IMR-90 (cell line): ENCODE measurements at regions not wholly inside any gene's neighbourhood (a gene's known extent, or its start where the extent isn't known, plus 50 kb on each side); places are given as distances from the start of the nearest gene placed in this dataset.

Experiments used
- ATAC-seq: fragments of 200-7000 bp; cut with Tn5 transposase; 2 replicates; pipeline ENCODE4 v1.9.1; 2020; ENCODE audit warnings: low read depth, mild to moderate bottlenecking, moderate library complexity
- BruUV-seq: library from RNA; stranded (reverse); fragments of 400-500 nt; replicated peaks from 2 replicates; lab custom pipeline; 2021; lab: Mats Ljungman, UMichigan
- CTCF ChIA-PET: fragments of 300-600 bp; formaldehyde crosslinking; extraction: SDS; loops from one replicate; lab custom pipeline; 2021; ENCODE audit warnings: antibody characterized with exemption; lab: Yijun Ruan, JAX
- POLR2A ChIA-PET: fragments of 300-600 bp; sonication (Branson Sonifier 250); formaldehyde crosslinking; loops from one replicate; lab custom pipeline; 2022; ENCODE audit warnings: antibody characterized with exemption; ENCODE audit not compliant: unreplicated experiment; lab: Charles Lee
- DNase-seq: peaks from one replicate; pipeline ENCODE4 v3.0.0; 2013
- H2AFZ ChIP-seq: replicated peaks from 2 replicates; pipeline ENCODE3; 2013; ENCODE audit warnings: low read length, mild to moderate bottlenecking; ENCODE audit not compliant: poor library complexity
- H2AK5ac ChIP-seq: 2 replicates; pipeline ENCODE4 v1.6.1; 2013; ENCODE audit warnings: low read depth, low read length, inconsistent platforms
- H2AK9ac ChIP-seq: replicated peaks from 2 replicates; pipeline ENCODE3; 2013; ENCODE audit warnings: mild to moderate bottlenecking, low read depth, low read length, moderate library complexity; ENCODE audit not compliant: poor library complexity
- H2BK120ac ChIP-seq: 2 replicates; pipeline ENCODE4 v1.6.1; 2013; ENCODE audit warnings: low read depth, low read length, inconsistent platforms
- H2BK15ac ChIP-seq: 3 replicates; pipeline ENCODE4 v1.6.1; 2013; ENCODE audit warnings: low read depth, low read length, inconsistent platforms
- H2BK20ac ChIP-seq: 2 replicates; pipeline ENCODE4 v1.6.1; 2013; ENCODE audit warnings: low read depth, mild to moderate bottlenecking, inconsistent platforms, low read length, moderate library complexity
- H2BK5ac ChIP-seq: 2 replicates; pipeline ENCODE4 v1.6.1; 2013; ENCODE audit warnings: mild to moderate bottlenecking, low read depth, low read length, inconsistent platforms; ENCODE audit not compliant: poor library complexity, severe bottlenecking
- H3K14ac ChIP-seq: replicated peaks from 2 replicates; pipeline ENCODE4 v1.6.1; 2013; ENCODE audit warnings: low read depth, low read length, inconsistent platforms
- H3K18ac ChIP-seq: 2 replicates; pipeline ENCODE4 v1.6.1; 2013; ENCODE audit warnings: low read depth, low read length, control low read depth
- H3K23ac ChIP-seq: 2 replicates; pipeline ENCODE4 v1.6.1; 2013; ENCODE audit warnings: low read depth, low read length, inconsistent platforms
- H3K27ac ChIP-seq: 2 replicates; pipeline ENCODE4 v1.5.1; 2013; ENCODE audit warnings: mild to moderate bottlenecking, control low read depth, low read length; ENCODE audit not compliant: insufficient read depth
- H3K27me3 ChIP-seq: 2 replicates; pipeline ENCODE4 v1.6.1; 2013; ENCODE audit warnings: low read length; ENCODE audit not compliant: control insufficient read depth, insufficient read depth
- H3K36me3 ChIP-seq: 2 replicates; pipeline ENCODE4 v1.6.1; 2013; ENCODE audit warnings: low read length, mixed read lengths; ENCODE audit not compliant: control insufficient read depth, insufficient read depth
- H3K4ac ChIP-seq: 2 replicates; pipeline ENCODE4 v1.6.1; 2013; ENCODE audit warnings: low read depth, low read length, inconsistent platforms
- H3K4me1 ChIP-seq: 2 replicates; pipeline ENCODE4 v1.6.1; 2013; ENCODE audit warnings: low read length, mixed read lengths; ENCODE audit not compliant: control insufficient read depth, insufficient read depth
- H3K4me2 ChIP-seq: 2 replicates; pipeline ENCODE4 v1.6.1; 2013; ENCODE audit warnings: low read depth, mild to moderate bottlenecking, control low read depth, low read length, moderate library complexity
- H3K4me3 ChIP-seq: 2 replicates; pipeline ENCODE4 v1.5.1; 2013; ENCODE audit warnings: low read depth, mild to moderate bottlenecking, control low read depth, low read length, moderate library complexity; ENCODE audit not compliant: insufficient read depth
- H3K56ac ChIP-seq: 2 replicates; pipeline ENCODE4 v1.6.1; 2013; ENCODE audit warnings: low read length, inconsistent platforms; ENCODE audit not compliant: insufficient read depth; ENCODE audit errors: extremely low read depth
- H3K79me1 ChIP-seq, 2 experiments: 2 replicates each; pipeline ENCODE4 v1.6.1; 2013; ENCODE audit warnings: low read length in 2 of 2, inconsistent platforms in 1 of 2, low read depth in 1 of 2
- H3K9ac ChIP-seq: 2 replicates; pipeline ENCODE4 v1.6.1; 2013; ENCODE audit warnings: low read depth, low read length, control low read depth
- H3K9me1 ChIP-seq: 2 replicates; pipeline ENCODE4 v1.6.1; 2013; ENCODE audit warnings: low read length, inconsistent platforms; ENCODE audit not compliant: insufficient read depth
- H3K9me3 ChIP-seq: 2 replicates; pipeline ENCODE4 v1.6.1; 2013; ENCODE audit warnings: low read length; ENCODE audit not compliant: control insufficient read depth, insufficient read depth
- H4K20me1 ChIP-seq: 2 replicates; pipeline ENCODE4 v1.6.1; 2013; ENCODE audit warnings: low read length, inconsistent platforms; ENCODE audit not compliant: insufficient read depth
- H4K5ac ChIP-seq: 2 replicates; pipeline ENCODE4 v1.6.1; 2013; ENCODE audit warnings: mild to moderate bottlenecking, low read depth, low read length, control low read depth
- H4K8ac ChIP-seq, 2 experiments: 2 replicates each; pipeline ENCODE4 v1.6.1; 2013; ENCODE audit warnings: low read depth in 2 of 2, low read length in 2 of 2, control low read depth in 1 of 2, inconsistent platforms in 1 of 2
- H4K91ac ChIP-seq: 2 replicates; pipeline ENCODE4 v1.6.1; 2013; ENCODE audit warnings: low read depth, low read length, inconsistent platforms; ENCODE audit not compliant: insufficient read depth
- BHLHE40 ChIP-seq: fragments of 150-350 bp; IDR thresholded peaks from 2 replicates; pipeline ENCODE4 v1.6.1; 2016; ENCODE audit warnings: mild to moderate bottlenecking, low read depth, low read length
- CEBPB ChIP-seq: IDR thresholded peaks from 2 replicates; pipeline ENCODE4 v1.6.1; 2012; ENCODE audit warnings: low read depth, low read length, improper control_type of control experiment
- CHD1 ChIP-seq: IDR thresholded peaks from 2 replicates; pipeline ENCODE4 v1.6.1; 2012; ENCODE audit warnings: low read depth, low read length, improper control_type of control experiment
- CTCF ChIP-seq: conservative IDR thresholded peaks from 2 replicates; pipeline ENCODE4 v1.5.1; 2012; ENCODE audit warnings: mild to moderate bottlenecking, low read depth, low read length, improper control_type of control experiment
- ELK1 ChIP-seq: fragments of 150-350 bp; IDR thresholded peaks from 2 replicates; pipeline ENCODE4 v1.6.1; 2016; ENCODE audit warnings: low read depth, mild to moderate bottlenecking, low read length, moderate library complexity, borderline replicate concordance
- FOS ChIP-seq: fragments of 150-350 bp; IDR thresholded peaks from 2 replicates; pipeline ENCODE4 v1.6.1; 2016; ENCODE audit warnings: low read depth, low read length
- MAFK ChIP-seq: IDR thresholded peaks from 2 replicates; pipeline ENCODE4 v1.6.1; 2012; ENCODE audit warnings: low read depth, low read length, improper control_type of control experiment
- MAZ ChIP-seq: IDR thresholded peaks from 2 replicates; pipeline ENCODE4 v1.6.1; 2012; ENCODE audit warnings: low read depth, mild to moderate bottlenecking, low read length, improper control_type of control experiment, moderate library complexity, borderline replicate concordance
- MXI1 ChIP-seq: IDR thresholded peaks from 2 replicates; pipeline ENCODE4 v1.6.1; 2012; ENCODE audit warnings: low read depth, mild to moderate bottlenecking, low read length, moderate library complexity, borderline replicate concordance
- NFE2L2 ChIP-seq: fragments of 150-350 bp; IDR thresholded peaks from 2 replicates; pipeline ENCODE4 v1.6.1; 2016; ENCODE audit warnings: low read depth, mild to moderate bottlenecking, low read length
- POLR2A ChIP-seq: IDR thresholded peaks from 2 replicates; pipeline ENCODE4 v1.6.1; 2012; ENCODE audit warnings: mild to moderate bottlenecking, low read depth, low read length
- RAD21 ChIP-seq: IDR thresholded peaks from 2 replicates; pipeline ENCODE4 v1.6.1; 2012; ENCODE audit warnings: low read length, improper control_type of control experiment
- RCOR1 ChIP-seq: IDR thresholded peaks from 2 replicates; pipeline ENCODE4 v1.6.1; 2012; ENCODE audit warnings: mild to moderate bottlenecking, low read length, improper control_type of control experiment; ENCODE audit not compliant: insufficient replicate concordance
- RFX5 ChIP-seq: IDR thresholded peaks from 2 replicates; pipeline ENCODE4 v1.8.0; 2012; ENCODE audit warnings: low read depth, mild to moderate bottlenecking, low read length, moderate library complexity
- SMC3 ChIP-seq: fragments of 150-350 bp; IDR thresholded peaks from 2 replicates; pipeline ENCODE4 v1.6.1; 2016; ENCODE audit warnings: low read depth, mild to moderate bottlenecking, antibody characterized with exemption, low read length, moderate library complexity
- USF2 ChIP-seq: fragments of 150-350 bp; IDR thresholded peaks from 2 replicates; pipeline ENCODE4 v1.6.1; 2017; ENCODE audit warnings: mild to moderate bottlenecking, antibody characterized with exemption, low read length, low read depth
- dilution Hi-C: fragments of 300-500 bp; cut with HindIII; formaldehyde crosslinking; loops from one replicate; pipeline ENCODE4 v1.14.3; 2018; ENCODE audit warnings: low sequenced_read_pairs; ENCODE audit not compliant: unreplicated experiment
- in situ Hi-C: fragments of 300-500 bp; cut with MboI; formaldehyde crosslinking; loops from 3 replicates; pipeline ENCODE4 v1.14.3; 2019; ENCODE audit warnings: low sequenced_read_pairs, inconsistent platforms, mixed read lengths
- intact Hi-C: fragments of 100-400 bp; cut with micrococcal nuclease; formaldehyde crosslinking; loops from 2 replicates; pipeline ENCODE4 v1.10.0; 2022

- Histone ChIP-seq H3K14ac (no peak overlapping the region), H2BK15ac (no peak overlapping the region), H2AK9ac (no peak overlapping the region), H2BK20ac (no peak overlapping the region), H4K20me1 (no peaks in the 10 kb centered on the region), H3K36me3 (no peaks in the 10 kb centered on the region), H3K27me3 (no peaks in the 10 kb centered on the region), H4K5ac (no peak overlapping the region), H3K18ac (peak overlapping the region; percentile 64; the same call in 1 of the 2 replicates), H3K9ac (no peak overlapping the region), H2AFZ (no peak overlapping the region), H3K4ac (no peak overlapping the region), H3K4me1 (no peaks in the 10 kb centered on the region; the same call in 1 of the 2 replicates), H3K79me1 (no peaks in the 10 kb centered on the region), H4K8ac (no peak overlapping the region), H3K9me3 (no peaks in the 10 kb centered on the region), H2BK5ac (peak overlapping the region; percentile 48), H3K9me1 (no peaks in the 10 kb centered on the region), H3K4me3 (no peak overlapping the region), H2BK120ac (no peak overlapping the region), H2AK5ac (no peak overlapping the region), H3K27ac (no peak overlapping the region), H3K4me2 (no peak overlapping the region), H4K91ac (no peak overlapping the region), H3K23ac (no peak overlapping the region), H3K56ac (no peak overlapping the region)
- no TSS peak for BruUV-seq
- intact Hi-C loops (no loop called here), in situ Hi-C loops (no loop called here), dilution Hi-C loops (no loop called here)
- ATAC-seq = no peak
- DNase-seq = no peak
- CTCF ChIA-PET = no interaction called here
- POLR2A ChIA-PET = no interaction called here
- TF ChIP-seq POLR2A (no peak), CHD1 (no peak), RCOR1 (no peak), FOS (no peak), USF2 (no peak), MAZ (no peak), MAFK (no peak), MXI1 (no peak), BHLHE40 (no peak), NFE2L2 (no peak), CTCF (no peak), RAD21 (no peak), SMC3 (no peak), RFX5 (no peak), CEBPB (no peak), ELK1 (no peak)
Observed at GRCh38 chr12:87836190-87836589, 193.0 kb downstream of the C12orf50 start.
